Adrenal gland (tissue), 9 donors: ENCODE measurements at regions not wholly inside any gene's neighbourhood (a gene's known extent, or its start where the extent isn't known, plus 50 kb on each side); places are given as distances from the start of the nearest gene placed in this dataset.

Experiments used
- DNase-seq, 7 donors: peaks; one replicate each; pipeline ENCODE4 v3.0.0-alpha.2; 2019 to 2020
- H3K27ac ChIP-seq, 5 donors: fragments of 200-600 bp; sonication (generic) in 4 of 5; 1 replicate in 3 of 5; 2 replicates in 2 of 5; pipeline versions ENCODE4 v1.5.1 to v1.8.0; 2016 to 2020; ENCODE audit warnings: mild to moderate bottlenecking in 1 of 5
- H3K27me3 ChIP-seq: fragments of 200-600 bp; 2 replicates; pipeline ENCODE4 v1.8.0; 2021
- H3K36me3 ChIP-seq, 2 donors: fragments of 200-600 bp; replicated peaks in 1 of 2; 1 replicate in 1 of 2; 2 replicates in 1 of 2; pipeline versions ENCODE4 v1.5.1 to v1.8.0; 2018 to 2022
- H3K4me1 ChIP-seq, 2 donors: fragments of 200-600 bp; replicated peaks in 1 of 2; 1 replicate in 1 of 2; 2 replicates in 1 of 2; pipeline versions ENCODE4 v1.5.1 to v1.8.0; 2018 to 2021
- H3K4me3 ChIP-seq, 4 donors: fragments of 200-600 bp; sonication (generic) in 3 of 4; one replicate each; pipeline ENCODE4 v1.5.1; 2016 to 2018
- H3K9me3 ChIP-seq, 3 donors: fragments of 200-600 bp; sonication (generic) in 1 of 3; replicated peaks in 1 of 3; 1 replicate in 2 of 3; 2 replicates in 1 of 3; pipeline versions ENCODE4 v1.5.1 to v1.8.0; 2016 to 2021
- CTCF ChIP-seq, 6 experiments: fragments of 450-650 bp in 4 of 6; fragments of 200-600 bp in 2 of 6; sonication (generic) in 1 of 6; IDR thresholded peaks; 1 replicate in 5 of 6; 2 replicates in 1 of 6; pipeline versions ENCODE4 v1.5.1 to v1.8.0; 2016 to 2021; ENCODE audit warnings: antibody characterized with exemption in 6 of 6, mild to moderate bottlenecking in 2 of 6, moderate library complexity in 1 of 6
- POLR2A ChIP-seq, 2 donors: fragments of 450-650 bp; IDR thresholded peaks; one replicate each; pipeline ENCODE4 v1.6.1; 2017; ENCODE audit warnings: antibody characterized with exemption in 2 of 2, mild to moderate bottlenecking in 2 of 2, moderate library complexity in 1 of 2
- WGBS, 4 donors: extraction: QIAGEN DNeasy Blood & Tissue Kit in 2 of 4; methylation state at CpG; one replicate each; pipeline versions ENCODE4 v1.1.5 to v1.1.7; 2013 to 2017; 5-methylcytosine and 5-hydroxymethylcytosine counted together
- intact Hi-C, 2 donors: fragments of 100-400 bp; cut with DNase I; formaldehyde crosslinking; loops; one replicate each; pipeline versions ENCODE4 v1.14.1 to v1.15.0; 2022 to 2023
- donor health status: healthy with polysubstance abuse.
- donor health status: Bipolar disorder and iron deficiency.
- donor health status: DM: yes; HTN: yes; CAD: no.
- donor health status: DM: no; HTN: no; CAD: no.
- donor health status: DM: no; HTN: no; CAD: no.

GRCh38 chr21:24649691-24650090 lies 957.6 kb downstream of the MRPL39 start:
- H3K4me3 ChIP-seq, result no peak overlapping the region
- H3K27ac ChIP-seq, result no peak overlapping the region
- H3K27me3 ChIP-seq, result no peaks in the 10 kb centered on the region
- no peaks in the 10 kb centered on the region for H3K4me1 ChIP-seq
- no peaks in the 10 kb centered on the region for H3K9me3 ChIP-seq
- TF ChIP-seq CTCF (IDR thresholded peaks at IDR 0.05), result no peak
- no peaks in the 10 kb centered on the region for H3K36me3 ChIP-seq
- intact Hi-C loops, result no loop called here
- 0 to 9% (median 8%) methylated on average over 1 of the region's 1 CpG for WGBS, 4 donors
- DNase-seq, result no peak

GRCh38 chr21:24636696-24637095 lies 970.6 kb downstream of the MRPL39 start:
- no peak for DNase-seq
- Histone ChIP-seq H3K27me3 (no peaks in the 10 kb centered on the region), H3K36me3 (no peaks in the 10 kb centered on the region), H3K4me3 (no peak overlapping the region), H3K27ac (no peak overlapping the region), H3K4me1 (no peaks in the 10 kb centered on the region), H3K9me3 (no peaks in the 10 kb centered on the region)
- intact Hi-C loops, result no loop called here
- TF ChIP-seq POLR2A (IDR thresholded peaks at IDR 0.05) (no peak), CTCF (IDR thresholded peaks at IDR 0.05) (no peak)
- WGBS, 4 donors, result 55 to 75% (median 69%) methylated on average over 4 of the region's 4 CpGs

- TF ChIP-seq POLR2A (IDR thresholded peaks at IDR 0.05) (no peak), CTCF (IDR thresholded peaks at IDR 0.05) (no peak)
- Histone ChIP-seq H3K4me1 (no peaks in the 10 kb centered on the region), H3K36me3 (no peaks in the 10 kb centered on the region), H3K9me3 (no peaks in the 10 kb centered on the region), H3K4me3 (no peak overlapping the region), H3K27ac (no peak overlapping the region), H3K27me3 (no peaks in the 10 kb centered on the region)
- DNase-seq, result no peak
- intact Hi-C loops, result no loop called here
- WGBS, 4 donors, result 85 to 94% (median 88%) methylated on average over 3 of the region's 3 CpGs
Observed at GRCh38 chr21:24634749-24635148, 972.5 kb downstream of the MRPL39 start.

GRCh38 chr21:24628536-24628935 lies 978.7 kb downstream of the MRPL39 start:
- Histone ChIP-seq H3K9me3 (no peaks in the 10 kb centered on the region), H3K36me3 (no peaks in the 10 kb centered on the region), H3K4me1 (no peaks in the 10 kb centered on the region), H3K4me3 (no peak overlapping the region), H3K27me3 (no peaks in the 10 kb centered on the region), H3K27ac (no peak overlapping the region)
- no peak for DNase-seq
- WGBS, 4 donors, result 53 to 70% (median 54%) methylated on average over 1 of the region's 1 CpG
- TF ChIP-seq POLR2A (IDR thresholded peaks at IDR 0.05), result no peak
- TF ChIP-seq CTCF (IDR thresholded peaks at IDR 0.05), result no peak
- intact Hi-C loops, result no loop called here
